ENCODE measurements at regions not wholly inside any gene's neighbourhood (a gene's known extent, or its start where the extent isn't known, plus 50 kb on each side); places are given as distances from the start of the nearest gene placed in this dataset.

GRCh38 chr11:25859776-25860175 is 472.2 kb upstream of the ANO3 start:
- 93% methylated on average over 5 of the region's 5 CpGs for WGBS
- no peak for DNase-seq (ENCODE audit: extremely low spot score)
- Histone ChIP-seq H3K27me3 (no peaks in the 10 kb centered on the region), H3K36me3 (no peaks in the 10 kb centered on the region), H3K4me3 (no peak overlapping the region), H3K27ac (replicated peaks in 1 of 4) (no peak overlapping the region), H3K9me3 (peaks cover 0 to 3% (median 0%) of the 10 kb centered on the region in 4 donors), H3K4me1 (peaks cover 0 to 6% (median 3%) of the 10 kb centered on the region in 4 donors)
- TF ChIP-seq CTCF (IDR thresholded peaks at IDR 0.05), result no peak
- intact Hi-C loops (cut with DNase I), result no loop called here

GRCh38 chr11:25860677-25861450 is 471.1 kb upstream of the ANO3 start:
- Histone ChIP-seq H3K9me3 (peaks cover 0 to 3% (median 0%) of the 10 kb centered on the region in 4 donors), H3K27ac (replicated peaks in 1 of 4) (no peak overlapping the region), H3K4me1 (peaks cover 0 to 6% (median 3%) of the 10 kb centered on the region in 4 donors), H3K36me3 (no peaks in the 10 kb centered on the region), H3K27me3 (no peaks in the 10 kb centered on the region), H3K4me3 (no peak overlapping the region)
- no peak for TF ChIP-seq CTCF (IDR thresholded peaks at IDR 0.05)
- no peak for TF ChIP-seq POLR2A (IDR thresholded peaks at IDR 0.05; ENCODE audit: low read depth)
- no peak for DNase-seq (ENCODE audit: extremely low spot score)
- 66% methylated on average over 2 of the region's 2 CpGs for WGBS
- intact Hi-C loops (cut with DNase I), result no loop called here

GRCh38 chr11:25862159-25862558 is 469.8 kb upstream of the ANO3 start:
- intact Hi-C loops (cut with DNase I), result no loop called here
- Histone ChIP-seq H3K36me3 (no peaks in the 10 kb centered on the region), H3K27ac (replicated peaks in 1 of 4) (no peak overlapping the region), H3K27me3 (no peaks in the 10 kb centered on the region), H3K4me1 (peaks cover 0 to 6% (median 3%) of the 10 kb centered on the region in 4 donors), H3K9me3 (peaks cover 0 to 3% (median 0%) of the 10 kb centered on the region in 4 donors), H3K4me3 (no peak overlapping the region)
- no peak for DNase-seq (ENCODE audit: extremely low spot score)
- 88% methylated on average over 1 of the region's 1 CpG for WGBS
- no peak for TF ChIP-seq POLR2AphosphoS5 (IDR thresholded peaks at IDR 0.05)

- no peak overlapping the region for H3K4me3 ChIP-seq
- no peaks in the 10 kb centered on the region for H3K9me3 ChIP-seq
- H3K27ac ChIP-seq (replicated peaks in 1 of 4), result no peak overlapping the region
- WGBS, result 75% methylated on average over 3 of the region's 3 CpGs
- H3K27me3 ChIP-seq, result no peaks in the 10 kb centered on the region
- no peaks in the 10 kb centered on the region for H3K36me3 ChIP-seq
- peaks cover 0 to 6% (median 3%) of the 10 kb centered on the region in 4 donors for H3K4me1 ChIP-seq
- TF ChIP-seq POLR2AphosphoS5 (IDR thresholded peaks at IDR 0.05) (no peak), CTCF (IDR thresholded peaks at IDR 0.05) (no peak), POLR2A (IDR thresholded peaks at IDR 0.05; ENCODE audit: low read depth) (no peak), EP300 (IDR thresholded peaks at IDR 0.05) (no peak)
- no peak for DNase-seq (ENCODE audit: extremely low spot score)
- intact Hi-C loops (cut with DNase I), result no loop called here
Observed at GRCh38 chr11:25863986-25864385, 467.9 kb upstream of the ANO3 start.

- H3K9me3 ChIP-seq, result no peaks in the 10 kb centered on the region
- TF ChIP-seq EP300 (IDR thresholded peaks at IDR 0.05), result no peak
- no peak for TF ChIP-seq CTCF (IDR thresholded peaks at IDR 0.05)
- TF ChIP-seq POLR2AphosphoS5 (IDR thresholded peaks at IDR 0.05), result no peak
- TF ChIP-seq POLR2A (IDR thresholded peaks at IDR 0.05; ENCODE audit: low read depth), result no peak
- H3K27ac ChIP-seq (replicated peaks in 1 of 4), result no peak overlapping the region
- H3K4me1 ChIP-seq, result no peaks in the 10 kb centered on the region
- H3K27me3 ChIP-seq, result no peaks in the 10 kb centered on the region
- DNase-seq (ENCODE audit: extremely low spot score), result no peak
- intact Hi-C loops (cut with DNase I), result no loop called here
- no peaks in the 10 kb centered on the region for H3K36me3 ChIP-seq
- 69% methylated on average over 3 of the region's 3 CpGs for WGBS
- H3K4me3 ChIP-seq, result no peak overlapping the region
Observed at GRCh38 chr11:25876456-25876965, 455.4 kb upstream of the ANO3 start.
